Endodermal cell (in vitro differentiated cells): ENCODE measurements at regions not wholly inside any gene's neighbourhood (a gene's known extent, or its start where the extent isn't known, plus 50 kb on each side); places are given as distances from the start of the nearest gene placed in this dataset.

ENCODE experiments used
- DNase-seq: peaks from one replicate; pipeline ENCODE4 v3.0.0-alpha.2; 2017
- H3K27ac ChIP-seq: 2 replicates; pipeline ENCODE4 v1.5.1; 2013; ENCODE audit warnings: mild to moderate bottlenecking, low read depth, low read length, moderate library complexity
- H3K27me3 ChIP-seq: 2 replicates; pipeline ENCODE4 v1.6.1; 2013; ENCODE audit warnings: mild to moderate bottlenecking, low read length, moderate library complexity; ENCODE audit not compliant: insufficient read depth, control insufficient read depth, poor library complexity, severe bottlenecking
- H3K36me3 ChIP-seq: 2 replicates; pipeline ENCODE4 v1.7.0; 2013; ENCODE audit warnings: mild to moderate bottlenecking, low read length, moderate library complexity; ENCODE audit not compliant: control insufficient read depth, insufficient read depth
- H3K4me1 ChIP-seq: one replicate; pipeline ENCODE4 v1.7.0; 2013; ENCODE audit warnings: low read length; ENCODE audit not compliant: control insufficient read depth, insufficient read depth
- H3K4me3 ChIP-seq: 2 replicates; pipeline ENCODE4 v1.5.1; 2013; ENCODE audit warnings: mild to moderate bottlenecking, low read length, moderate library complexity
- H3K9ac ChIP-seq: 2 replicates; pipeline ENCODE4 v1.6.1; 2013; ENCODE audit warnings: mild to moderate bottlenecking, low read length, moderate library complexity; ENCODE audit not compliant: poor library complexity, severe bottlenecking; ENCODE audit errors: extremely low read depth
- H3K9me3 ChIP-seq: 2 replicates; pipeline ENCODE4 v1.6.1; 2013; ENCODE audit warnings: mild to moderate bottlenecking, low read length, moderate library complexity; ENCODE audit not compliant: control insufficient read depth
- H3K27ac Mint-ChIP-seq: 2 replicates; pipeline ENCODE4 v1.8.0; 2020; ENCODE audit warnings: mixed read lengths
- H3K27me3 Mint-ChIP-seq: 2 replicates; pipeline ENCODE4 v1.8.0; 2021; ENCODE audit warnings: mild to moderate bottlenecking, mixed read lengths; ENCODE audit not compliant: insufficient read depth
- H3K36me3 Mint-ChIP-seq: 2 replicates; pipeline ENCODE4 v1.8.0; 2020; ENCODE audit warnings: low read depth, mixed read lengths
- H3K4me1 Mint-ChIP-seq: 2 replicates; pipeline ENCODE4 v1.8.0; 2020; ENCODE audit warnings: mixed read lengths
- H3K4me3 Mint-ChIP-seq: 2 replicates; pipeline ENCODE4 v1.8.0; 2020; ENCODE audit warnings: mild to moderate bottlenecking, moderate library complexity, mixed read lengths
- H3K9me3 Mint-ChIP-seq: 2 replicates; pipeline ENCODE4 v1.8.0; 2020; ENCODE audit warnings: mild to moderate bottlenecking, mixed read lengths
- CTCF ChIP-seq: fragments of 200-600 bp; sonication (generic); conservative IDR thresholded peaks from 2 replicates; pipeline ENCODE4 v1.5.0; 2021; ENCODE audit warnings: antibody characterized with exemption, mild to moderate bottlenecking
- WGBS, 2 experiments: methylation state at CpG; one replicate each; pipeline versions ENCODE4 v1.1.5 to v1.1.7; 2013; ENCODE audit warnings: missing lambda C conversion rate in 2 of 2, mixed read lengths in 1 of 2; ENCODE audit not compliant: insufficient coverage in 1 of 2, insufficient read length in 1 of 2; 5-methylcytosine and 5-hydroxymethylcytosine counted together

DNA sequence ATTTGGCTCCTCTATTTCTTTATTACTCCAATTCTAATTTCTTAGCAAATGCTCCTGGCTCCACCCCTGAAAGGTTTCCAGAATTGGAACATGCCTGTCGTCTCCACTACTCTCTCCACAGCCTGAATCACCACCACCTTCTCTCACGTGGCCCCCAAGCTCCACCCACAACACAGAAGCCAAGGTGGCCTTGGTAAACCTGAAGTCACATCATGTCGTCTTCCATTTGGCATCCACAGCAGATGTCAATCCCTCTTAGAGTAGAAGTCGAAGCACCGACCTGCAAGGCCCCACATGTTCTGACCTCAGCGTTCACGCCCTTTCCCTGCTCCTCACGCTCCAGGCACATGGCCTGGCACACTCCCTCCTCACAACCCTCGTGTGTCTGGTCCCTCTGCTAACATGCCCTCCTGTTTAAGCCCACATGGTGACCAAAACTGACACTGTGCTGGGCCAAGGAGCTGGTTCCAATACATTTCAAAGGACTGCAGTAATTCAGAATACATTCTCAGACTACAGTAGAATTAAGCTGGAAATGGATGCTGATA lies 56.3 kb upstream of the GPC1 start:
- H3K27me3 ChIP-seq = no peaks in the 10 kb centered on the region
- Mint-ChIP-seq H3K4me3 (no peak overlapping the region), H3K27me3 (peaks cover 11% of the 10 kb centered on the region), H3K27ac (no peak overlapping the region), H3K36me3 (no peaks in the 10 kb centered on the region), H3K4me1 (no peaks in the 10 kb centered on the region), H3K9me3 (peaks cover 8% of the 10 kb centered on the region)
- TF ChIP-seq CTCF = no peak
- H3K4me1 ChIP-seq = no peaks in the 10 kb centered on the region
- H3K9me3 ChIP-seq = no peaks in the 10 kb centered on the region
- no peak for DNase-seq
- WGBS, 2 experiments = 85 to 90% methylated on average over 6 to 9 of the region's 9 CpGs
- no peak overlapping the region for H3K27ac ChIP-seq
- no peak overlapping the region for H3K9ac ChIP-seq
- H3K4me3 ChIP-seq = no peak overlapping the region
- no peaks in the 10 kb centered on the region for H3K36me3 ChIP-seq

- Histone ChIP-seq H3K9ac (no peak overlapping the region), H3K4me1 (no peaks in the 10 kb centered on the region), H3K27ac (no peak overlapping the region), H3K27me3 (no peaks in the 10 kb centered on the region), H3K9me3 (no peaks in the 10 kb centered on the region), H3K36me3 (no peaks in the 10 kb centered on the region), H3K4me3 (no peak overlapping the region)
- Mint-ChIP-seq H3K4me1 (no peaks in the 10 kb centered on the region), H3K27me3 (peaks cover 11% of the 10 kb centered on the region), H3K9me3 (peaks cover 8% of the 10 kb centered on the region), H3K27ac (no peak overlapping the region), H3K4me3 (no peak overlapping the region), H3K36me3 (no peaks in the 10 kb centered on the region)
- WGBS, 2 experiments = 84 to 88% methylated on average over 6 to 17 of the region's 17 CpGs
- no peak for DNase-seq
- no peak for TF ChIP-seq CTCF
Observed at GRCh38 chr2:240383099-240383758, 52.2 kb upstream of the GPC1 start.

- H3K36me3 Mint-ChIP-seq = no peaks in the 10 kb centered on the region
- DNase-seq = no peak
- no peaks in the 10 kb centered on the region for H3K36me3 ChIP-seq
- no peak overlapping the region for H3K27ac Mint-ChIP-seq
- H3K4me1 ChIP-seq = no peaks in the 10 kb centered on the region
- peaks cover 8% of the 10 kb centered on the region for H3K9me3 Mint-ChIP-seq
- no peak overlapping the region for H3K4me3 ChIP-seq
- H3K27me3 Mint-ChIP-seq = peaks cover 10% of the 10 kb centered on the region
- H3K4me3 Mint-ChIP-seq = no peak overlapping the region
- WGBS, 2 experiments = 88 to 92% methylated on average over 21 to 29 of the region's 29 CpGs
- H3K27ac ChIP-seq = no peak overlapping the region
- no peaks in the 10 kb centered on the region for H3K9me3 ChIP-seq
- no peak overlapping the region for H3K9ac ChIP-seq
- no peaks in the 10 kb centered on the region for H3K27me3 ChIP-seq
- no peaks in the 10 kb centered on the region for H3K4me1 Mint-ChIP-seq
- TF ChIP-seq CTCF = peak; percentile 38
Observed at GRCh38 chr2:240383871-240384700, 51.4 kb upstream of the GPC1 start.
